AG09309 (cell line): ENCODE measurements at regions not wholly inside any gene's neighbourhood (a gene's known extent, or its start where the extent isn't known, plus 50 kb on each side); places are given as distances from the start of the nearest gene placed in this dataset.

Experiments used
- DNase-seq: peaks from one replicate; pipeline ENCODE4 v3.0.0-alpha.2; 2010; ENCODE audit warnings: low read depth
- H3K4me3 ChIP-seq: 2 replicates; pipeline ENCODE4 v1.5.1; 2011; ENCODE audit warnings: mild to moderate bottlenecking, low read depth, low read length, moderate library complexity; ENCODE audit not compliant: control insufficient read depth
- TF ChIP-seq, protein P1 (sequence below): IDR thresholded peaks from 2 replicates; pipeline ENCODE4 v1.5.1; 2011; ENCODE audit warnings: mild to moderate bottlenecking, low read depth, low read length, inconsistent platforms; ENCODE audit not compliant: insufficient read depth, control insufficient read depth; ENCODE audit errors: missing control alignments

DNA sequence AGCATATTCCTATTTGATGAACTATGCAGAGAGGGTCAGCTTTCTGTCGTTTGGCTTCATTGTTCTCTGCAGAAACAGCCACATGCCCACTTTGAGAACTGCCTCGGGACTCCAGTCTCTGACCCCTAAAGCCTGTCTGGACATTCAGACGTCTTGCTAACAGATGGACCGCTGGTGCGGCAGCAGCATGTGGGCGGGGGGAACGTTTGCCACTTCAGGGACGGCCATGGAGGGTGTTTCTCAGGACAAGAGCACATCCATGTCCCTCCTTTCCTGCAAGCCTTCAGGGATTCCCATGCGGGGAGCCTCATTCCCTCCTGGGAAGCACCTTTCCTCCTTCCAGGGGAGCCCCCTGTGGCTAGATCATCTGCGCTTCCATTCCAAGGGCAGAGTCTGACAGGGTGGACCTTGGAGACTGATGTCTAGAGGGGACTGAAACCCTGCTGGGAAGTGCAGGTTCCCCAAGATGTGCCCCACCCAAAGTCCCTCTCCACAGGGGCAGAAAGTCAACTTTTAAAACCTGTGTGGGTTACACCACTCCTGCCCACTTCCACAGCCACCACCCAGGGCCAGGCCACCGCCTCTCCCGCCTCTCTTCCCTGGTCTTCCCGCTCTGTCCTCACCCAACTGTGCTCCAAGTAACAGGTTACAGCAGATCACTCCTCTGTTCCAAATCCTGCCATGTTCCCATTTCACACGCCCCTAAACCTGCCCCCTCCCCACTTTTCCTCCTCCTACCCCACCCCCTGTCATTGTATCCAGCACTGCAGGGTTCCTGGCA is 94.8 kb upstream of the PMEPA1 start:
- TF ChIP-seq, protein P1, sequence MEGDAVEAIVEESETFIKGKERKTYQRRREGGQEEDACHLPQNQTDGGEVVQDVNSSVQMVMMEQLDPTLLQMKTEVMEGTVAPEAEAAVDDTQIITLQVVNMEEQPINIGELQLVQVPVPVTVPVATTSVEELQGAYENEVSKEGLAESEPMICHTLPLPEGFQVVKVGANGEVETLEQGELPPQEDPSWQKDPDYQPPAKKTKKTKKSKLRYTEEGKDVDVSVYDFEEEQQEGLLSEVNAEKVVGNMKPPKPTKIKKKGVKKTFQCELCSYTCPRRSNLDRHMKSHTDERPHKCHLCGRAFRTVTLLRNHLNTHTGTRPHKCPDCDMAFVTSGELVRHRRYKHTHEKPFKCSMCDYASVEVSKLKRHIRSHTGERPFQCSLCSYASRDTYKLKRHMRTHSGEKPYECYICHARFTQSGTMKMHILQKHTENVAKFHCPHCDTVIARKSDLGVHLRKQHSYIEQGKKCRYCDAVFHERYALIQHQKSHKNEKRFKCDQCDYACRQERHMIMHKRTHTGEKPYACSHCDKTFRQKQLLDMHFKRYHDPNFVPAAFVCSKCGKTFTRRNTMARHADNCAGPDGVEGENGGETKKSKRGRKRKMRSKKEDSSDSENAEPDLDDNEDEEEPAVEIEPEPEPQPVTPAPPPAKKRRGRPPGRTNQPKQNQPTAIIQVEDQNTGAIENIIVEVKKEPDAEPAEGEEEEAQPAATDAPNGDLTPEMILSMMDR, result no peak
- no peak overlapping the region for H3K4me3 ChIP-seq
- no peak for DNase-seq

DNA sequence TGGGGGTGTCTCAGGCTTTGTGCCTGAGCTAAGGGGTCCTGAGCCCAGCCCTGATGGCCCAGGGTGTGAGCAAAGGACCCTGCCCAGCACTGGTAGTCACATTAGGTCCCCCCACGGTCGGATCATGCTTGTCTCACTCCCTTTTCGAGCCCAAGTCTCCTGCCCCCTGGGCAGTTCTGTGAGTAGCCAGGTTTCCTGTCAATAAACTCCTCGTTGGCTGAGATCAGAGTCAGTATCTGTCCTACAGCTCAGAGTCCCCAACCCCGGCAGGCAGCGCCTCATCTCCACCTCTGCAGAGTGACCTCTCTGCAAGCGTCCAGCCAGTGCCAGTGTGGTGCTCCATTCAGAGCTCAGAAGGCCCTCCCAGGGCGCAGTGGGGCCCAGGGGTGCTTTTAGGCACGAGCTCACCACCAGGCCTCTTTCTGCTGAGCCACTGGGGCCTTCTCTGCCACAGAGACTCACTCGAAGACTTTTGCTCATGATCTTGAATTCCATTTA is 93.7 kb upstream of the PMEPA1 start:
- no peak overlapping the region for H3K4me3 ChIP-seq
- TF ChIP-seq, protein P1, result no peak
- DNase-seq, result no peak

DNA sequence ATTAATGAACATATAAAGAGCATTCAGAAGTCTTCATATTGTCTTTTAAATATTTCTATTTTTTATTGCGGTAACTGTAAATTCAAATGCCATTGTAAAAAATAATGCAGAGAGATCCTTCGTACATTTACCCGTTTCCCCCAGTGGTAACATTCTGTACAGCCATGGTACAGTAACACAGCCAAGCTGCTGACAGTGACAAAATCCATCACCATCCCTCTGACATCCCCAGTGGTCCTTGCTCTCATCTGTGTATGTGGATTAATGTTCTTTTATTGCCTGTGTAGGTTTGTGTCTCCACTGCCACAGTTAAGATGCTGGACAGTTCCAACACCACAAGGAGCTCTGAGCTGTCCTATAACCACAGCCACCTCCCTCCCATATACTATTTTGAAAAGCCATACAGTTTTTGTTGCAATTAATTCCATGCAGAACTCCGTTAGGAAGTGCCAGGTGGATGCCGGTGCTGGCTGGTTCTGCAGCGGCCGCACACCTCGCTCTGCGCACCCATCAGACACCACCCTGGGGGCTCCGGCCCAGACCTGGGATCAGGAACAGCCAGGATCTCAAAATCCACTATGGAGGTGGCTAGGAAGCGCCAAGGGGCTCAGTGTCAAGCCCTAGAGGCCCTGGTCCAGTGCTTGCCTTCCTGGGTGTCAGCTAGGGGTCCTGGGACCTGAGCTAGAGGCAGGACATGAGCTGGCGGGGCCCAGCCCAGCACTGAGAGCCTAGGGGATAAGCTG is 93.1 kb upstream of the PMEPA1 start:
- no peak overlapping the region for H3K4me3 ChIP-seq
- DNase-seq, result no peak
- TF ChIP-seq, protein P1, result no peak

DNA sequence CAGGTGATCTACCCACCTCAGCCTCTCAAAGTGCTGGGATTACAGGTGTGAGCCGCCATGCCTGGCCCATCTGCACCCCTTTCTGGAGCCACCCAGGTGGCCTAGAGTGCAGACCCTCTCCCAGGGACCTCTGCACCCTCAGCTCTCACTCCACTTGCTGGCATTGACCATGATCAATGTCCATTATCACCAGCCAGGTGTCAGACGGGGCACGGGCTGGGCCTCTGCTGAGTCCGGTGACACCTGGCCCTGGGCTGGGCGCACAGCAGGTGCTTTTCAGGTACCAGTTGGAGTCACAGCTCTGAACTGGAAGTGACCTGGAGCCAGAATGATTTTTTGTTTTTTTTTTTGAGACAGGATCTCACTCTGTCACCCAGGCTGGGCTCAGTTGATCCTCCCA is 91.8 kb upstream of the PMEPA1 start:
- TF ChIP-seq, protein P1, result no peak
- no peak for DNase-seq

DNA sequence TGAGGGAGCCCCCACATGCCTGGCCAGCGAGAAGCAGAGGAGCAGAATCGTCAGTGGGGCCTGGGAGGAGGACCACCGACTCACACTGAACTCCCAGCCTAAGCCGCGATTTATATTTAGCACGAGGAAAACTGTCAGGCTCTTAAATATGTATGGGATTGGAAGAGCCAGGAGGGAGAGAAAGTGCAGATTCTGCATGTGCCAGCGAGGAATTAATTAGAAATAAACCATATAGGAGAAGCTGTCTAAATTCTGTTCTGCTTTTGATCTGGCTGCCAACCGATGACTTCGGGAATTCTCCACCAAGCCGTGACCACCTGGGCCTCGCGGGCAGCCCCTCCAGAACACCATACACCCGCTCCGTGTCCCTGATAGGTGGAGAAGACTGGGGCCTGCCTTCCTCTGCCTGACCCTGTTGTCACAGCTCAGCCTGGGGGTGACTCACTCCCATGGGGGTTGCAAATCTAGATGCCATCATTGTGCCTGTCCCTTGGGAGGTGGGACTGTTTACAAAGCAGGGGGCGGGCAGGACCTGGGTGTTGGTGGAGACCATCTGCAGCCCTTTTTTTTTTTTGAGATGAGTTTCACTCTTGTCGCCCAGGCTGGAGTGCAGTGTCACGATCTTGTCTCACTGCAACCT is 91.1 kb upstream of the PMEPA1 start:
- H3K4me3 ChIP-seq, result no peak overlapping the region
- TF ChIP-seq, protein P1, result no peak
- DNase-seq, result no peak

More for the DNA sequence above, 91.8 kb upstream of the PMEPA1 start:
- H3K4me3 ChIP-seq, result no peak overlapping the region

DNA sequence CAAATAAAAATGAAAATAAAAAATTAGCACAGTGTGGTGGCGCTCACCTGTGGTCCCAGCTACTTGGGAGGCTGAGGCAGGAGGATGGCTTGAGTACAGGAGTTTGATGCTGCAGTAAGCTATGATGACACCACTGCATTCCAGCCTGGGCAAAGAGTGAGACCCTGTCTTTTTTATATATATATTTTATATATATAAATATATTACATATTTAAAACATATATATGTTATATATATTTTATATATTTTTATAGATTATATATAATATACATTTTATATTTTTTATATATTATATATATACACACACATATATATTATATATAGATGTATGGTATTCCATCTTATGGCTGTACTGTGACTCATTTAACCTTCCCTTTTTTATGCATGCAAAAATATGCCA is 87.6 kb upstream of the PMEPA1 start:
- no peak for DNase-seq
- TF ChIP-seq, protein P1, result no peak

More for the DNA sequence above, 87.6 kb upstream of the PMEPA1 start:
- H3K4me3 ChIP-seq, result no peak overlapping the region
